ENCODE measurements at regions not wholly inside any gene's neighbourhood (a gene's known extent, or its start where the extent isn't known, plus 50 kb on each side); places are given as distances from the start of the nearest gene placed in this dataset.
A peak's percentile ranks its signal among the peaks of the same experiment; 100 is the strongest.

DNA sequence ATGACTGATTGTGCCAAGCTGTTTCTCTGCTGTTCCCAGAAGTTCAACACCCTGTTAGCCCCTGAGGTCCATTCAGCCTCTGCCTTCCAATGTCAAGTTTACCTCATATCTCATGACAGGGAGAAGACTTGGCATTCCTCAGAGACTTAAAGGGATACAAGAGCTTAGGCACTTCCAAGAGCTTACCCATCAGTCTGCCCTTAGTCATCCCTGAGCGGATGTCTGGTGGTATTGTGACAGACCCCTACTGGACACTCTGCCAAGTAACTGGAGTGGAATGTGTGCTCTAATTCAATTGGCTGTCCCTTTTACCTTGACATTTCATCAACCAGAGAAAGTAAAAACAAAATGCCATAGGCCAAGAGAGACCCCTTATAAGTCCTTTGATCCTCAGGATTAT, 151.5 kb downstream of the AASDHPPT start:
- peak; percentile 6 for DNase-seq (ENCODE audit: low read depth)
- H3K4me3 ChIP-seq (ENCODE audit: low read length), result no peak overlapping the region
- TF ChIP-seq, protein P1, sequence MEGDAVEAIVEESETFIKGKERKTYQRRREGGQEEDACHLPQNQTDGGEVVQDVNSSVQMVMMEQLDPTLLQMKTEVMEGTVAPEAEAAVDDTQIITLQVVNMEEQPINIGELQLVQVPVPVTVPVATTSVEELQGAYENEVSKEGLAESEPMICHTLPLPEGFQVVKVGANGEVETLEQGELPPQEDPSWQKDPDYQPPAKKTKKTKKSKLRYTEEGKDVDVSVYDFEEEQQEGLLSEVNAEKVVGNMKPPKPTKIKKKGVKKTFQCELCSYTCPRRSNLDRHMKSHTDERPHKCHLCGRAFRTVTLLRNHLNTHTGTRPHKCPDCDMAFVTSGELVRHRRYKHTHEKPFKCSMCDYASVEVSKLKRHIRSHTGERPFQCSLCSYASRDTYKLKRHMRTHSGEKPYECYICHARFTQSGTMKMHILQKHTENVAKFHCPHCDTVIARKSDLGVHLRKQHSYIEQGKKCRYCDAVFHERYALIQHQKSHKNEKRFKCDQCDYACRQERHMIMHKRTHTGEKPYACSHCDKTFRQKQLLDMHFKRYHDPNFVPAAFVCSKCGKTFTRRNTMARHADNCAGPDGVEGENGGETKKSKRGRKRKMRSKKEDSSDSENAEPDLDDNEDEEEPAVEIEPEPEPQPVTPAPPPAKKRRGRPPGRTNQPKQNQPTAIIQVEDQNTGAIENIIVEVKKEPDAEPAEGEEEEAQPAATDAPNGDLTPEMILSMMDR (conservative IDR thresholded peaks at IDR 0.05; ENCODE audit: low read length), result no peak

DNA sequence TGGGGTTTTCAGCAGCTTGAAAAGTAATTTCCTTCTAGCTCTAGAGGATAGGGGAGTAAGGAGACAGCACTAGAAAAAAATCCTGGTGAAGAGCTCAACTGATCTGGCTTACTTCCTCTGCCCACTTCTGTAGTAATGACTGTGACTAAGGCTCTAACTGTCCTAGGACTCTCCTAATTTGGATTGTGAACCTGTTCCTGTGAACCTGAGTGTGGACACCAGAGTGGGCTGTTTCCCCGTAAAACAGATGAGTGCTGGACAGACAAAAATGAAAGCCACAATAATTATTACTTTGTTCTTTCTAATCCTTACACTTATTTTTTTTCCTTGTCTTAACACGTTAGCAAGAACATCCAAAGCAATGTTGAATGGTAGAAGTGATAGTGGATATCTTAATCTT, 154.1 kb downstream of the AASDHPPT start:
- peak; percentile 45 for DNase-seq (ENCODE audit: low read depth)
- H3K4me3 ChIP-seq (ENCODE audit: low read length), result no peak overlapping the region
- TF ChIP-seq, protein P1 (conservative IDR thresholded peaks at IDR 0.05; ENCODE audit: low read length), result peak; percentile 60

DNA sequence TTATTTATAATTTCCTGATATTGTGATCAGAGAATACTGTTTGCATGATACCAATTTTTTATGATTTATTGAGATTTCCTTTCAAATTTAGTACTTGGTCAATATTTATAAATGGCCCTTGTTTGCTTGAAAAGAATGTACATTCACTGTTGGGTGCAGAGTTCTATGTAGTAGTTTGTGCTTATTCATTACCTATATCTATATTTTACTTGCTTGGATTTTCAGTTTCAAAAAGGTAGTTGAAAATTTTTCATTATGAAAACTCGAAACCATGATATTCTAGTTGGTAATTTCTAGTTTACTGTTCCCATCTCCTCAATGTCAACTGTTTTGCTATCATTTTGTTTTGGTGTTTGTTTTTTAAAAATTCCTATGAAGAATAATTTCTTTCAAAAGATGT, 155.7 kb downstream of the AASDHPPT start:
- DNase-seq (ENCODE audit: low read depth), result no peak
- TF ChIP-seq, protein P1 (conservative IDR thresholded peaks at IDR 0.05; ENCODE audit: low read length), result no peak
- no peak overlapping the region for H3K4me3 ChIP-seq (ENCODE audit: low read length)

DNA sequence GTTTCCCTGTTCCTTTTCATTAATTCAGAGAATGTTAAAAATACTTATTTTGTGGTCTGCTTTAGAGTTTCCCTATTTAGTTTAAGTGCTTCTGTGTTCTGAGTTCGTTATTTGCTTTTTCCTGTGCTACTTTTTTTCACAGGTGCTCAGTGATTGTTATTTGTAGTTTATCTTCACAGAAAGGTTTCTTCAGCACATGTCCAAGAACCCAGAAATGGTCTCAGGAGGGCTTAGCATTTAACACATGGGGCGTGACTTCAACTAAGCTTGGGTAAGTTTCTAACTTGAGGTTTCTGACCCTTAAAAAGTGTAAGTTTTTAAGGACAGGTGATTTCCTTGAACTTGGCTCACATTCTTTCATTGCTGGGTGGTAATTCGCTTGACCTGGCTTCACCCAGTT, 157.3 kb downstream of the AASDHPPT start:
- TF ChIP-seq, protein P1 (conservative IDR thresholded peaks at IDR 0.05; ENCODE audit: low read length), result no peak
- no peak overlapping the region for H3K4me3 ChIP-seq (ENCODE audit: low read length)
- no peak for DNase-seq (ENCODE audit: low read depth)

DNA sequence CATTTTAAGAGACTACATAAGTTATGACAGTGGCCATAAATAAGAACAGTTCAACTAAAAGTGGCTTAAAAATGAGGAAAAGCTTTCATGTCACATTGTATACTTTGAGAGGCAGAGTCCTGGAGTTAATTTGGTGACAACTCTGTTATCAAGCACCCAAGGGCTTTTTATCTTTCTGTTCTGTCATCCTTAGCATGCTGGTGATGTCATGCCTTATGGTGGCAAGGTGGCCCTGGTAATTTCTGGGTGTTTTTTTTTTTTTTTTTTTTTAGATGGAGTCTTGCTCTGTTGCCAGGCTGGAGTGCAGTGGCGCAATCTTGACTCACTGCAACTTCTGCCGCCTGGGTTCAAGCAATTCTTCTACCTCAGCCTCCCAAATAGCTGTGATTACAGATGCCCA, 158.8 kb downstream of the AASDHPPT start:
- no peak for DNase-seq (ENCODE audit: low read depth)
- TF ChIP-seq, protein P1 (conservative IDR thresholded peaks at IDR 0.05; ENCODE audit: low read length), result no peak
- no peak overlapping the region for H3K4me3 ChIP-seq (ENCODE audit: low read length)

DNA sequence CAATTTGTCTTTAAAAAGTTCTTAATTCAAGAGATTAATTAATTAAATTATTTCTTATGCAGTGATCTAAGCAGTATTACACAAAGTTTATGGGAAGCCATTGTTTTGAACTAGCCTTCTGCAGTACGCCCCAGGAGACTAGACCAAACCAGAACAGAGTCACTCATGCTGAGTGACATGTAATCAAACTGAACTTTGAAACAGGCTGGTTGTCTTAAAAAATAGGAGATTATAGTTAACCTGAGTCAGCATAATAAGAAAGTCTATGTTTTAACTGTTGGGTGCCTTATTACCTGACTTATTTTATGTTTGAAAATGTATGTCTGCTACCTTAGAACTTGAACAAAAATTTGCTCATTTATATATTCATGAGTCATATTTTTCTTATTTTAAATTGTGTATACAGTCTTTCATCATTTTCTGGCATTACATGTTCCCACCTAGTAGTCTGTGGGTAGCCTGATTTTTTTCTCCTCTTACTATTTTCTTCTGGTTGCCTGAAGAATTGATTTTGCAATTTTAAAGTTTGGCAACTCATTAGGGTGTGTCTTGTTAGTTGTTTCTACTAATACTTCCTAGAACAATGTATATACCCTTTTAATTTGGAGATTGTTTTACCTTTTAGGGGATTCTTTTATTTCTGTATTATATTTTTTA, 161.4 kb downstream of the AASDHPPT start:
- DNase-seq (ENCODE audit: low read depth), result no peak
- H3K4me3 ChIP-seq (ENCODE audit: low read length), result no peak overlapping the region
- TF ChIP-seq, protein P1 (conservative IDR thresholded peaks at IDR 0.05; ENCODE audit: low read length), result no peak

DNA sequence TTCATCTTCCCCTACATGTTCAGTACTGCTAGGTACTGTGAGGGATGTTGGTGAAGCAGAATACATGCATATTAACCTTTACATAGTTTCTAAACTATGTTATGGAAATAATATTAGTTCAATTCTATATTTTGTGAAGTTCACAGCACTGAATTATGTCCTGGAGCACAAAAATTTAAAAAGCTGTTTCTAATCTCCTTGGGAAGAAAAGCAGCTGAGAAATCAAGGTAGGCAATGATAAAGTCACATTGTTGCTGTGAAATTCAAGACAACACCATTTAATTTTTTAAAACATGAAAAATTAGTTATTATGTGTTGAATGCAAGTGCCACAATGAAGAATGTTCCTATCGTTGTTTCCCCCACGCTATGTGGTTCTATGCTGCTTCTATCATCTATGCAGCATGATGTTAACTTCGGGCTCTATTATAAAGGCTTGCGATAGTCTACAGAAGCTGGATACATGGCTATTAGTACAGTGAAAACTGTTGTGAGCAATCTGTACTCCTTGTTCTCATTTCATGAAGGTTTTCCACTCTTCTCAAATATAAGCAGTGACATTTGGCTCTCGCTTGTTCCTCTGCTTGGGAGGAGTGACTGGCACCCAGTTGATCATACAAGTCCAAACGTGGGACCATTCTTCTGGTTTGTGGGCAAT, 164.3 kb downstream of the AASDHPPT start:
- DNase-seq (ENCODE audit: low read depth), result no peak
- H3K4me3 ChIP-seq (ENCODE audit: low read length), result no peak overlapping the region
- TF ChIP-seq, protein P1 (conservative IDR thresholded peaks at IDR 0.05; ENCODE audit: low read length), result no peak

All from AG10803 (cell line).